HG03095 (cell line): ENCODE measurements at regions not wholly inside any gene's neighbourhood (a gene's known extent, or its start where the extent isn't known, plus 50 kb on each side); places are given as distances from the start of the nearest gene placed in this dataset.
"Not testable (repeated sequence)": the region's sequence is repeated elsewhere in the genome, so short reads cannot be mapped to it uniquely, and the experiment has no call there.

Experiments used
- ATAC-seq: cut with Tn5 transposase; IDR thresholded peaks from one replicate; pipeline ENCODE4 v1.9.1; 2021; ENCODE audit warnings: moderate library complexity; ENCODE audit not compliant: unreplicated experiment

GRCh38 chr1:157460381-157460780 is 91.9 kb downstream of the FCRL5 start:
- no peak for ATAC-seq

DNA sequence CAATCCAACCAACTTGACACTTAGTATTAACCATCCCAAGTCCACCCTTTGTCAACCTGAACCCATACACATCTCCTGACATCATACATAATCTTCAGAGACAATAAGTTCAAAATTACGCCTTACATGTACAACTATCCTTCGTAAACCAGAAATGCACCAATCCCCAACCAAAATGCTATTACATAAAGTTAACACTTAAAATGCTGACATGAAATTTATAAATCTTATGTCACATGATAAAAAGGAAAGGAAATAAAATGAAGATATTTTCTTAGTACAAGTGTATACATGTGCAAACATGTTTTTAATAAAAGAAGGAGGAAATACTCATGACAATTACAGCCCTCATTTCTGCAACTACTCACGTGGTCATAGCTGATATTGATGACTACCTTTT is 95.0 kb downstream of the FCRL5 start:
- no peak for ATAC-seq

- no peak for ATAC-seq
Observed at GRCh38 chr1:157455318-157455717, 97.0 kb downstream of the FCRL5 start.

GRCh38 chr1:157450106-157450505 is 102.2 kb downstream of the FCRL5 start:
- no peak for ATAC-seq

GRCh38 chr1:157448636-157449035 is 103.7 kb downstream of the FCRL5 start:
- ATAC-seq, result no peak

DNA sequence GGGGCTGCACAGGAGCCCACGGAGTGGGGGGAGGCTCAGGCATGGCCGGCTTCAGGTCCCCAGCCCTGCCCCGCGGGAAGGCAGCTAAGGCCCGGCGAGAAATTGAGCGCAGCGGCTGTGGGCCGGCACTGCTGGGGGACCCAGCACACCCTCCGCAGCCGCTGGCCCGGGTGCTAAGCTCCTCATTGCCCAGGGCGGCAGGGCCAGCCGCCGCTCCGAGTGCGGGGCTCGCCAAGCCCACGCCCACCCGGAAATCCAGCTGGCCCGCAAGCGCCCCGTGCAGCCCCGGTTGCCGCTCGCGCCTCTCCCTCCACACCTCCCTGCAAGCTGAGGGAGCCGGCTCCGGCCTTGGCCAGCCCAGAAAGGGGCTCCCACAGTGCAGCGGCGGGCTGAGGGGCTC is 106.0 kb downstream of the FCRL5 start:
- not testable (repeated sequence) for ATAC-seq

DNA sequence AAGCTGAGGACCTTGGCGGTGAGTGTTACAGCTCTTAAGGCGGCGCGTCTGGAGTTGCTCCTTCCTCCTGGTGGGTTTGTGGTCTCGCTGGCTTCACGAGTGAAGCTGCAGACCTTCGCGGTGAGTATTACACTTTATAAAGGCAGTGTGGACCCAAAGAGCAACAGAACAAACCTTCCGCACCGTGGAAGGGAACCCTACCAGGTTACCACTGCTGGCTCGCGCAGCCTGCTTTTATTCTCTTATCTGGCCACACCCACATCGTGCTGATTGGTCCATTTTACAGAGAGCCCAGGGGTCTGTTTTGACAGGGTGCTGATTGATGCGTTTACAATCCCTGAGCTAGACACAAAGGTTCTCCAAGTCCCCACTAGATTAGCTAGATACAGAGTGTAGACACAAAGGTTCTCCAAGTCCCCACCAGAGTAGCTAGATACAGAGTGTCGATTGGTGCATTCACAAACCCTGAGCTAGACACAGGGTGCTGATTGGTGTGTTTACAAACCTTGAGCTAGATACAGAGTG is 106.6 kb downstream of the FCRL5 start:
- ATAC-seq, result not testable (repeated sequence)

- ATAC-seq, result no peak
Observed at GRCh38 chr1:157442065-157442464, 110.2 kb downstream of the FCRL5 start.

DNA sequence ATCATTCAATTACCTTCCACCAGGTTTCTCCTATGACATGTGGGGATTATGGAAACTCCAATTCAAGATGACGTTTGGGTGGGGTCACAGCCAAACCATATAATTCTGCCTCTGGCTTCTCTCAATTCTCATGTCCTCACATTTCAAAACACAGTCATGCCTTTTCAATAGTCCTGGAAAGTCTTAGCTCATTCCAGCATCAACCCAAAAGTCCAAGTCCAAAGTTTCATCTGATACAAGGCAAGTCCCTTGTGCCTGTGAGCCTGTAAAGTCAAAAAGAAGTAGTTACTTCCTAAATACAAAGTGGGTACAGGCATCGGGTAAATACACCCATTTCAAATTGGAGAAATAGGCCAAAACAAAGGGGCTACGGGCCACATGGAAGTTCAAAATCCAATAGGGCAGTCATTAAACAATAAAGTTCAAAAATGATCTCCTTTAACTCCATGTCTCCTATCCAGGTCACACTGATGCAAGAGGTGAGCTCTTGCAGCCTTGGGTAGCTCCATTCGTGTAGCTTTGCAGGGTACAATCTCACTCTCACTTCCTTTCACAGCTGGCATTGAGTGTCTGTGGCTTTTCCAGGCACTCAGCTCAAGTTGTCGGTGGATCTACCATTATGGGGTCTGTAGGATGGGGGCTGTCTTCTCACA is 112.9 kb downstream of the FCRL5 start:
- ATAC-seq, result no peak

DNA sequence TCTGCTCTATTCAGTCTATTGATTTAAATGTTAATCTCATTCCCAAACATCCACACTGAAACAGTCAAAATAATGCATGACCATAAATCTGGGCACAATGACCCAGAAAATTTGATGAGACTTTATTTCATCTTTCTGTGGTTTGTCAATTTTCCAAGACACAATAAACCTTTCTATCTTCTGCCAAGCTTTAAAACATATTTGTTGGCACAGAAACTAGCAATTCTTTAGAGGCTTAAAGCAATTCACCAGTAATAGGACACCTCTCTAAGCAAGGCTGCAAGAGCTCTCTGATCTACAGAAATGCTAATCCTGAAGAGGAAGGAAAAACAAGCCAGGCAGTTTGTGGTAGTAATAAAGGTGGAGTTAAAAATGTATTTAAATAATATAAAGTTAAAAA is 113.7 kb downstream of the FCRL5 start:
- ATAC-seq, result no peak

DNA sequence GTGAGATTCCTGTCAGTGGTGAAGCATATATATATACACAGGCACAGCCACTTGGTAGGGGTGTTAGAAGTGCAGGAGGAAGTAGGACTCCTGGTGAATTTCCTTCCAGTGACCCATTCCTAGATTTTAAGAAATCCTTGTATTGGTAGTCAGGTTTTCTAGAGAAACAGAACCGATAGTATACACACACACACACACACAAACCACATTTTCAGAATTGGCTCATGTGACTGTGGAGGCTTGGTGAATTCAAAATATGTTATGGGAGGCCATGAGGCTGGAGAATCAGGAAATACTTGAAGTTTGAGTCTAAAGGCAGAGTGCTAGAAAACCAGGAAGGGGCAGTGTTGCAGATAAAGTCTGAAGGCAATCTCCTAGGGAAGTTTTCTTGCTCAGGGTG is 114.2 kb downstream of the FCRL5 start:
- no peak for ATAC-seq

GRCh38 chr1:157437296-157437695 is 115.0 kb downstream of the FCRL5 start:
- ATAC-seq, result no peak

GRCh38 chr1:157431751-157432150 is 120.6 kb downstream of the FCRL5 start:
- ATAC-seq, result no peak

GRCh38 chr1:157429601-157430240 is 122.6 kb downstream of the FCRL5 start:
- ATAC-seq, result no peak

DNA sequence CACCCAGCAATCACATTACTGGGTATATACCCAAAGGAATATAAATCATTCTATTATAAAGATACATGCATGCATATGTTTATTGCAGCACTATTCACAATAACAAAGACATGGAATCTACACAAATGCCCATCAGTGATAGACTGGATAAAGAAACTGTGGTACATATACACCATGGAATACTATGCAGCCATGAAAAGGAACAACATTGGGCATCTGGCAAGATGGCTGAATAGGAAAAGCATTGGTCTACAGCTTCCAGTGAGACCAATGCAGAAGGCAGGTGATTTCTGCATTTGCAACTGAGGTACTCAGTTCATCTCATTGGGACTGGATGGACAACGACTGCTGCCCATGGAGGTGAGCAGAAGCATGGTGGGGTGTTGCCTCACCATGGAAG is 128.6 kb downstream of the FCRL5 start:
- not testable (repeated sequence) for ATAC-seq

DNA sequence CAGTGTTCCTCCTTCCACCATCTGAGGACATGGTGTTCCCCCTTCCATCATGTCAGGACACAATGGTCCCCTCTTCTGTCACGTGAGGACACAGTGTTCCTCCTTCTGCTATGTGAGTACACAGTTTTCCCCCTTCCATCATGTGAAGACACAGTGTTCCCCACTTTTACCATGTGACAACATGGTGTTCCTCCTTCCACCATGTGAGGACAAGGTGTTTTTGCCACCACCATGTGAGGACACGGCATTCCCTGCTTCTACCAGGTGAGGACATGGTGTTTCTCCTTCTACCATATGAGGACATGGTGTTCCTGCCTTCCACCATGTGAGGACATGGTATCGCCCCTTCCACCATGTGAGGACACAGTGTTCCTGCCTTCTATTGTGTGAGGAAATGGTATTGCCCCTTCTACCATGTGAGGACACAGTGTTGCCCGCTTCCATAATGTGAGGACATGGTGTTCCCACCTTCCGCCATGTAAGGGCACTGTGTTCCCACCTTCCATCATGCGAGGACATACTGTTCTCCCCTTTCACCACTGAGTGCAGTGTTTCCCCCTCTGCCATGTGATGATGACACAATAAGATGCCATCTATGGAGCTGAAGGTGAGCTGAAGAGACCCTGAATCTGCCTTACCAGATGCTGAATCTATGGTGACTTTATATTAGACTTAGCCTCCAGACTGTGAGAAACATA is 132.3 kb downstream of the FCRL5 start:
- no peak for ATAC-seq

DNA sequence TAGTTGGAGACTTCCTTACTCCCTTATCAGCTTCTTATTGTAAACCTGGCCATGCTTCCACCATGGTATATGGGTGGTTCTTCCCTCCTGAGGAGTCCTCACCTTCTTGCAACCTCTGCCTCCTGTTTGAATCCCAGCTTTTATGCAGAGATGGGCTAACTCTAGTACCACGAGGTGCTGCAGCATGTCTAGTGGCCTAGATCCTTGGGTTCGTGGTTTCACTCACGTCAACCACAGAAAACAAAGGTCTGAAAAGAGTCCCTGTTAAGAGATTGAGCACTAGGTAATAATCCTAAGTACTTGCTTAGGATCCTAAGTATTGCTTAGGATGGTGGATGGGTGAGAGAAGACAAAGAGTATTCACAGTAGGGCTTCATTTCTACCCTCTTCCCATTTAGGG is 133.7 kb downstream of the FCRL5 start:
- ATAC-seq, result no peak

- no peak for ATAC-seq
Observed at GRCh38 chr1:157418231-157418630, 134.1 kb downstream of the FCRL5 start.

GRCh38 chr1:157415661-157416060 is 136.7 kb downstream of the FCRL5 start:
- ATAC-seq, result no peak

- no peak for ATAC-seq
Observed at GRCh38 chr1:157412308-157412707, 140.0 kb downstream of the FCRL5 start.

DNA sequence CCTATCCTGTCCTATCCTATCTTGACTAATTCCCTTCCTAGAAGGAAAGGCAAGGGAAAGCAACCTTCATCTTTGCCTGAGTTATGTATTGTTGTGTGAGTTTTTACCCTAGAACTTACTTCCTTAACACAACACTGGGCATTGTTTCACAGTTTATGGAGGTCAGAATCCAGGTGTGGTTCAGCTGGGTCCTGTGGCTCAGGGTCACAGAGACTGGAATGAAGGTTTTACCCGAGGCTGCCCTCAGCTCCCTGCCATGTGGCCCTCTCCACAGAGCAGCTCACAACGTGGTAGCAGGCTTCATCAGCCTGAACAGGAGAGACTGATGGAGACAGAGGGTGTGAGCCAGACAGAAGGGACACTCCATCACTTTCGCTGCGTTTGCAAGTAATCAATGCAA is 140.5 kb downstream of the FCRL5 start:
- no peak for ATAC-seq

DNA sequence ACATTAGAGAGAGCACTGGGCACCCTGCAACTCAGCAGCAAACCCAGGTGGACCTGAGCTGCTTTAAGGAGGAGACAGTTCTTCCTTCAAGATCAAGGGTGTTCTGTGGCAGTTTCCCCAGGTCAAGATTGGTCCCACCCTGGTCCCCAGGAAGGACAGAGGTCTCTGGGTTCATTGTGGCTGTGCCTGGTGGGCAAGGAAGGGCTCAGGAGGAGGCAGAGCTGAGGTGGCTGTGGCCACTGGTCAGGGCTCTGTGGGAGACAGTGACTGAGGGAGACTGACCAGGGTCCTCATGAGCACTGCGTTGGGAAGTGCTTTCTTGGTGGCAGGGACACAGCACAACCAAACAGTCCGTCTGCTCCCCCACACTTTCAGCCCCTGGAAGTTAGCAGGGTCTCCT is 141.3 kb downstream of the FCRL5 start:
- no peak for ATAC-seq
